Endothelial cell of umbilical vein (primary cell): ENCODE measurements at regions not wholly inside any gene's neighbourhood (a gene's known extent, or its start where the extent isn't known, plus 50 kb on each side); places are given as distances from the start of the nearest gene placed in this dataset.
A peak's percentile ranks its signal among the peaks of the same experiment; 100 is the strongest.

Source experiments
- BruUV-seq: library from RNA; stranded (reverse); fragments of 400-500 nt; replicated peaks from 2 replicates; lab custom pipeline; 2021; lab: Mats Ljungman, UMichigan
- CTCF ChIA-PET: fragments of 300-600, 350-600 bp; sonication (Branson Sonifier 250); formaldehyde crosslinking; loops from one replicate; lab custom pipeline; 2021; ENCODE audit warnings: antibody characterized with exemption, inconsistent platforms; lab: Charles Lee
- POLR2A ChIA-PET: fragments of 300-600, 350-600 bp; sonication (Branson Sonifier 250); formaldehyde crosslinking; loops from one replicate; lab custom pipeline; 2021; ENCODE audit warnings: antibody characterized with exemption, inconsistent platforms; lab: Charles Lee
- DNase-seq: peaks from one replicate; pipeline ENCODE4 v3.0.0-alpha.2; 2011; ENCODE audit warnings: low read depth, low spot score
- FAIRE-seq: peaks from 2 replicates; lab custom pipeline; 2011; peaks lifted over from hg19 to GRCh38; lab: Jason Lieb, UNC
- H2AFZ ChIP-seq: 2 replicates; pipeline ENCODE4 v1.6.0; 2012; ENCODE audit warnings: low read depth, low read length, control low read depth, inconsistent platforms
- H3K27ac ChIP-seq: 2 replicates; pipeline ENCODE4 v1.5.1; 2011; ENCODE audit warnings: low read depth, mild to moderate bottlenecking, control low read depth, low read length, moderate library complexity; ENCODE audit not compliant: insufficient read depth
- H3K27me3 ChIP-seq, 2 experiments: 2 replicates each; pipeline versions ENCODE4 v1.6.0 to v1.6.1; 2011; ENCODE audit warnings: low read length in 2 of 2, mixed read lengths in 1 of 2; ENCODE audit not compliant: control insufficient read depth in 2 of 2, insufficient read depth in 2 of 2
- H3K36me3 ChIP-seq, 2 experiments: 2 replicates in 1 of 2; 3 replicates in 1 of 2; pipeline ENCODE4 v1.5.1; 2011; ENCODE audit warnings: low read length in 2 of 2, mild to moderate bottlenecking in 1 of 2, moderate library complexity in 1 of 2; ENCODE audit not compliant: control insufficient read depth in 2 of 2, insufficient read depth in 2 of 2; ENCODE audit errors: extremely low read depth in 1 of 2
- H3K4me1 ChIP-seq: 3 replicates; pipeline ENCODE4 v1.5.1; 2011; ENCODE audit warnings: mild to moderate bottlenecking, low read length; ENCODE audit not compliant: control insufficient read depth, insufficient read depth; ENCODE audit errors: extremely low read depth
- H3K4me2 ChIP-seq: 2 replicates; pipeline ENCODE4 v1.6.1; 2011; ENCODE audit warnings: low read length, control low read depth, mixed read lengths; ENCODE audit not compliant: insufficient read depth
- H3K4me3 ChIP-seq, 3 experiments: fragments of 200-600 bp in 1 of 3; sonication (generic), shearing (Covaris generic) in 1 of 3; replicated peaks in 1 of 3; 2 replicates each; pipeline ENCODE4 v1.5.1; 2011 to 2016; ENCODE audit warnings: control low read depth in 3 of 3, low read length in 3 of 3, mild to moderate bottlenecking in 2 of 3, inconsistent platforms in 1 of 3, low read depth in 1 of 3, moderate library complexity in 1 of 3; ENCODE audit not compliant: insufficient read depth in 1 of 3
- H3K79me2 ChIP-seq: 2 replicates; pipeline ENCODE4 v1.6.0; 2012; ENCODE audit warnings: low read length, inconsistent platforms; ENCODE audit not compliant: control insufficient read depth, insufficient read depth
- H3K9ac ChIP-seq: replicated peaks from 2 replicates; pipeline ENCODE3; 2011; ENCODE audit warnings: low read length, control low read depth; ENCODE audit not compliant: insufficient read depth; ENCODE audit errors: extremely low read depth
- H3K9me1 ChIP-seq: replicated peaks from 3 replicates; pipeline ENCODE4 v1.6.0; 2011; ENCODE audit warnings: mild to moderate bottlenecking, low read length; ENCODE audit not compliant: control insufficient read depth, insufficient read depth; ENCODE audit errors: extremely low read depth
- H3K9me3 ChIP-seq: replicated peaks from 2 replicates; pipeline ENCODE4 v1.5.1; 2012; ENCODE audit warnings: low read length, inconsistent platforms; ENCODE audit not compliant: control insufficient read depth, insufficient read depth
- H4K20me1 ChIP-seq: replicated peaks from 2 replicates; pipeline ENCODE3; 2011; ENCODE audit warnings: mild to moderate bottlenecking, low read length; ENCODE audit not compliant: control insufficient read depth, insufficient read depth; ENCODE audit errors: extremely low read depth
- CTCF ChIP-seq, 2 donors: IDR thresholded peaks; 1 replicate in 1 of 2; 2 replicates in 1 of 2; pipeline ENCODE4 v1.5.1; 2011; ENCODE audit warnings: low read length in 2 of 2, mild to moderate bottlenecking in 2 of 2, moderate library complexity in 2 of 2, control low read depth in 1 of 2, inconsistent platforms in 1 of 2, low read depth in 1 of 2; ENCODE audit not compliant: insufficient read depth in 1 of 2; ENCODE audit errors: extremely low read depth in 1 of 2
- FOS ChIP-seq: IDR thresholded peaks from 2 replicates; pipeline ENCODE4 v1.6.1; 2011; ENCODE audit warnings: mild to moderate bottlenecking, low read length, moderate library complexity, borderline replicate concordance; ENCODE audit not compliant: insufficient read depth
- GATA2 ChIP-seq: IDR thresholded peaks from 2 replicates; pipeline ENCODE4 v1.7.0; 2011; ENCODE audit warnings: low read depth, mild to moderate bottlenecking, moderate library complexity, mixed read lengths, low read length; ENCODE audit not compliant: insufficient read length, insufficient read depth
- JUN ChIP-seq: IDR thresholded peaks from 2 replicates; pipeline ENCODE4 v1.6.1; 2011; ENCODE audit warnings: borderline replicate concordance, low read depth; ENCODE audit not compliant: insufficient read length, insufficient read depth
- MYC ChIP-seq: IDR thresholded peaks from one replicate; pipeline ENCODE4 v1.6.1; 2011; ENCODE audit warnings: mild to moderate bottlenecking, low read depth, low read length
- POLR2A ChIP-seq: IDR thresholded peaks from 2 replicates; pipeline ENCODE4 v1.6.1; 2012; ENCODE audit warnings: low read depth, mild to moderate bottlenecking, control low read depth, low read length
- POLR2AphosphoS5 ChIP-seq: IDR thresholded peaks from 2 replicates; pipeline ENCODE4 v1.6.1; 2012; ENCODE audit warnings: low read depth, mild to moderate bottlenecking, control low read depth, low read length, moderate library complexity; ENCODE audit not compliant: insufficient read depth
- dilution Hi-C: fragments of 300-500 bp; cut with MboI; formaldehyde crosslinking; loops from one replicate; pipeline ENCODE4 v1.15.0; 2019; ENCODE audit warnings: low sequenced_read_pairs; ENCODE audit not compliant: extremely low pct_ligation_motif_present
- intact Hi-C: fragments of 100-400 bp; cut with micrococcal nuclease; formaldehyde crosslinking; loops from one replicate; pipeline ENCODE4 v1.10.0; 2022
- TF ChIP-seq, protein P1 (sequence below): IDR thresholded peaks from 2 replicates; pipeline ENCODE4 v1.6.1; 2011; ENCODE audit not compliant: insufficient read depth, insufficient read length

DNA sequence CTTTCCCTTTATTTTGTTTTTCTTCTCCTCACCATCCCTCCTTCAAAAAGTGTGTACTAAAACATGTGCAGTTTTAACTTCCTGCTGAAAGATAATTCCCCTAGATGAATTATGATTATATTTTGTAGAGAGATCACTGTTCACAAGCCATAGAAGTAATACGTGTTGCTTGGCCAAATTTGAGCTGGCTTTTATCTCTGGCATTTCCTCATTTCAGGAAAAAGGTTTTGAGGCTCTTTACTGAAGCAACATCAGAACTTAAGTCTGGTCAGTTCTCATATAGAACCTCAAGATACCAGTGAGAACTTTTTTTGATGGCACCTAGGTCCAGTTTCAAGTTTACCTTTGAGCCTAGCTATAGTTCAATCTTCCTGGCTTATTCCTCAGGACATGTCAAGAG, 463.3 kb downstream of the INHBA start:
- Histone ChIP-seq H3K4me3 (no peak overlapping the region), H3K4me1 (peaks cover 15% of the 10 kb centered on the region), H3K36me3 (no peaks in the 10 kb centered on the region), H4K20me1 (no peaks in the 10 kb centered on the region), H3K27ac (no peak overlapping the region), H2AFZ (peak overlapping the region; percentile 2), H3K9me1 (no peaks in the 10 kb centered on the region), H3K79me2 (no peaks in the 10 kb centered on the region), H3K9ac (no peak overlapping the region), H3K4me2 (peak overlapping the region; percentile 17), H3K9me3 (no peaks in the 10 kb centered on the region), H3K27me3 (no peaks in the 10 kb centered on the region)
- BruUV-seq = no TSS peak
- intact Hi-C loops = loop anchor here (5.0 kb wide), 1 partner anchor 458 kb away; no protein-coding TSS in a partner anchor
- ChIA-PET CTCF (interaction anchor here (1.0 to 1.9 kb wide), 2 partner anchors 10 to 466 kb away, joined by 4 to 6 read pairs; no protein-coding TSS in a partner anchor), POLR2A (interaction anchor here (0.6 kb wide), 1 partner anchor 38 kb away, joined by 3 read pairs; no protein-coding TSS in a partner anchor)
- TF ChIP-seq GATA2 (no peak), FOS (no peak), JUN (no peak), POLR2AphosphoS5 (no peak), MYC (no peak), POLR2A (no peak), CTCF (IDR thresholded peaks at IDR 0.05; ENCODE audit: extremely low read depth in 1 of 2, insufficient read depth in 1 of 2, low read depth in 1 of 2, low read length in 2 of 2) (no peak)
- TF ChIP-seq, protein P1, sequence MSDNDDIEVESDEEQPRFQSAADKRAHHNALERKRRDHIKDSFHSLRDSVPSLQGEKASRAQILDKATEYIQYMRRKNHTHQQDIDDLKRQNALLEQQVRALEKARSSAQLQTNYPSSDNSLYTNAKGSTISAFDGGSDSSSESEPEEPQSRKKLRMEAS = no peak
- FAIRE-seq (no peak), DNase-seq (no peak)
- dilution Hi-C loops = no loop called here
